ENCODE measurements at regions not wholly inside any gene's neighbourhood (a gene's known extent, or its start where the extent isn't known, plus 50 kb on each side); places are given as distances from the start of the nearest gene placed in this dataset.

DNA sequence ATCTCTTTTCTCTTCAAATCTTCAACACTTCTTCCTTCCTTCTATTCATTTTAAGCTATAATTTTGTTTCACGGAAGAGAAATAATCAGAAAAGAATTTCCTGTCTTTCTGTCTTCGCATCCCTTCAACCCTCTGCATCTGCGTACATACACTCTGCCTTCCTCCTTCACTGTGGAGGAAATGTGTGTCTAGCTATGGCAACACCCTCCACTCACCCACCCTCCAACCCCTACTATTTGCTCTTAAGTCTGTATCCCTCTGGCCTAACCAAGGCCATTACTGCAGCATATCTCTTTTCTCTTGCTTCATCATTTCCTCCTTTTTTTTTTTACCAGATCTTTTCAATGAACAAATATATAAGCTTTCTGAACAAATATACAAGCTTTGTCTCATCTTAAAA, 105.7 kb upstream of the NUDT12 start:
- no peaks in the 10 kb centered on the region for H3K4me1 ChIP-seq (ENCODE audit: insufficient read depth, low read length, poor library complexity, severe bottlenecking)
- no peaks in the 10 kb centered on the region for H3K9me2 ChIP-seq (ENCODE audit: insufficient read depth, low read length)
- intact Hi-C loops (cut with micrococcal nuclease; ENCODE audit: unreplicated experiment), result no loop called here
- DNase-seq (ENCODE audit: low spot score), result no peak
- H3K36me3 ChIP-seq (ENCODE audit: insufficient read depth, low read length), result no peaks in the 10 kb centered on the region
- no peak overlapping the region for H2AFZ ChIP-seq (ENCODE audit: low read length)
- no peaks in the 10 kb centered on the region for H3K9me3 ChIP-seq (ENCODE audit: low read length)
- H3K27ac ChIP-seq (ENCODE audit: low read depth, low read length, poor library complexity, severe bottlenecking), result no peak overlapping the region
- H3K4me3 ChIP-seq (ENCODE audit: low read depth, low read length, poor library complexity, severe bottlenecking), result no peak overlapping the region
- H3K79me2 ChIP-seq (ENCODE audit: insufficient read depth, low read depth, low read length), result no peaks in the 10 kb centered on the region
- TF ChIP-seq, protein P1, sequence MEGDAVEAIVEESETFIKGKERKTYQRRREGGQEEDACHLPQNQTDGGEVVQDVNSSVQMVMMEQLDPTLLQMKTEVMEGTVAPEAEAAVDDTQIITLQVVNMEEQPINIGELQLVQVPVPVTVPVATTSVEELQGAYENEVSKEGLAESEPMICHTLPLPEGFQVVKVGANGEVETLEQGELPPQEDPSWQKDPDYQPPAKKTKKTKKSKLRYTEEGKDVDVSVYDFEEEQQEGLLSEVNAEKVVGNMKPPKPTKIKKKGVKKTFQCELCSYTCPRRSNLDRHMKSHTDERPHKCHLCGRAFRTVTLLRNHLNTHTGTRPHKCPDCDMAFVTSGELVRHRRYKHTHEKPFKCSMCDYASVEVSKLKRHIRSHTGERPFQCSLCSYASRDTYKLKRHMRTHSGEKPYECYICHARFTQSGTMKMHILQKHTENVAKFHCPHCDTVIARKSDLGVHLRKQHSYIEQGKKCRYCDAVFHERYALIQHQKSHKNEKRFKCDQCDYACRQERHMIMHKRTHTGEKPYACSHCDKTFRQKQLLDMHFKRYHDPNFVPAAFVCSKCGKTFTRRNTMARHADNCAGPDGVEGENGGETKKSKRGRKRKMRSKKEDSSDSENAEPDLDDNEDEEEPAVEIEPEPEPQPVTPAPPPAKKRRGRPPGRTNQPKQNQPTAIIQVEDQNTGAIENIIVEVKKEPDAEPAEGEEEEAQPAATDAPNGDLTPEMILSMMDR (conservative IDR thresholded peaks at IDR 0.05; ENCODE audit: low read length), result no peak
- TF ChIP-seq EZH2phosphoT487 (IDR thresholded peaks at IDR 0.05; ENCODE audit: borderline replicate concordance, low read depth, low read length), result no peak
- H3K4me2 ChIP-seq (ENCODE audit: low read length), result no peak overlapping the region
- BruUV-seq (replicated peaks), result no TSS peak
- POLR2A ChIA-PET, result interaction anchor here (0.7 kb wide), 2 partner anchors 40 to 135 kb away, joined by 3 to 4 read pairs; no protein-coding TSS in a partner anchor
- CTCF ChIA-PET (ENCODE audit: unreplicated experiment), result no interaction called here
- no peaks in the 10 kb centered on the region for H4K20me1 ChIP-seq (ENCODE audit: insufficient read depth, low read length)

DNA sequence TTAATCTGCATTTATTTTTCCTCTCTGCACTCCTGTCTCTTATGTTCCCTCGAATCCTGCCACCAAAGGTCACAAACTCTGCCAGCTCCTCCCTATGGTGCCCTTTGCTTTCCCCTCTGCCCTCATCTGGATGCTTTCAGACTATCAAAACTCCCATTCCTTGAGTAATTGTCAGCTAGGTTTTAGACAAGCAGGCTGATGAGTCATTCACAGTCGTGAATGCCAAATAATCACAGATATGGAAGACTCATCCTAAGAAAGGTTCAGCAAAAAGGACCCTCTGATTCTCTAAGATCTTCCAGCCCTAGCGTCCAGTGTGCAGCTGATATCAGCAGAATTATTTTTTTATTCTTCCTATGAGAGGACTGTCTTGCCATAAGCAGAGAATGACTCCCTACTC, 104.5 kb upstream of the NUDT12 start:
- no peaks in the 10 kb centered on the region for H3K4me1 ChIP-seq (ENCODE audit: insufficient read depth, low read length, poor library complexity, severe bottlenecking)
- no peaks in the 10 kb centered on the region for H4K20me1 ChIP-seq (ENCODE audit: insufficient read depth, low read length)
- intact Hi-C loops (cut with micrococcal nuclease; ENCODE audit: unreplicated experiment), result no loop called here
- no peaks in the 10 kb centered on the region for H3K79me2 ChIP-seq (ENCODE audit: insufficient read depth, low read depth, low read length)
- BruUV-seq (replicated peaks), result no TSS peak
- H3K9me3 ChIP-seq (ENCODE audit: low read length), result no peaks in the 10 kb centered on the region
- H3K9me2 ChIP-seq (ENCODE audit: insufficient read depth, low read length), result no peaks in the 10 kb centered on the region
- H3K4me2 ChIP-seq (ENCODE audit: low read length), result no peak overlapping the region
- CTCF ChIA-PET (ENCODE audit: unreplicated experiment), result no interaction called here
- H3K36me3 ChIP-seq (ENCODE audit: insufficient read depth, low read length), result no peaks in the 10 kb centered on the region
- TF ChIP-seq, protein P1 (conservative IDR thresholded peaks at IDR 0.05; ENCODE audit: low read length), result no peak
- TF ChIP-seq EZH2phosphoT487 (IDR thresholded peaks at IDR 0.05; ENCODE audit: borderline replicate concordance, low read depth, low read length), result no peak
- H2AFZ ChIP-seq (ENCODE audit: low read length), result no peak overlapping the region
- POLR2A ChIA-PET, result interaction anchor here (0.7 kb wide), 1 partner anchor 54 kb away, joined by 3 read pairs; no protein-coding TSS in a partner anchor
- H3K4me3 ChIP-seq (ENCODE audit: low read depth, low read length, poor library complexity, severe bottlenecking), result no peak overlapping the region
- no peak overlapping the region for H3K27ac ChIP-seq (ENCODE audit: low read depth, low read length, poor library complexity, severe bottlenecking)
- DNase-seq (ENCODE audit: low spot score), result no peak

DNA sequence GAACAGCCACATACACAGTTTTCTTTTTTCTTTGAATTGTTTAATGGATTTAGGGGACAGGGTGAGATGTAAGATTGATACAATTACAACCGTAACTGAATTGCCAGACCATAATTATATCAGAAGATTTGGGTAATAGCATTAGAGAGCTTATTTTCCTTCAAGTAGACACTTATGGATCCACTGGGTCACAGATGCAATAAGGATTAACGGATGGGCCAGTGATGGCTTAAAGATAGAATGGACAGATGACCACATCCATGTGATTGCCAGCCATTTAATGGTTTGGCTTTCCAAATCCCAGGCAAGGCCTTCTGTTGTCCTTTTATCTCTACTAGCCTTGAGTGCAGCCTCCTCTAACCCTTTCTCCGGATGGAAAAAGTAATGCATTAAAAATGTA, 94.7 kb upstream of the NUDT12 start:
- no peak overlapping the region for H3K4me2 ChIP-seq (ENCODE audit: low read length)
- intact Hi-C loops (cut with micrococcal nuclease; ENCODE audit: unreplicated experiment), result no loop called here
- H3K9me3 ChIP-seq (ENCODE audit: low read length), result no peaks in the 10 kb centered on the region
- POLR2A ChIA-PET, result no interaction called here
- H4K20me1 ChIP-seq (ENCODE audit: insufficient read depth, low read length), result no peaks in the 10 kb centered on the region
- CTCF ChIA-PET (ENCODE audit: unreplicated experiment), result no interaction called here
- no peak overlapping the region for H3K4me3 ChIP-seq (ENCODE audit: low read depth, low read length, poor library complexity, severe bottlenecking)
- H3K4me1 ChIP-seq (ENCODE audit: insufficient read depth, low read length, poor library complexity, severe bottlenecking), result no peaks in the 10 kb centered on the region
- no peaks in the 10 kb centered on the region for H3K79me2 ChIP-seq (ENCODE audit: insufficient read depth, low read depth, low read length)
- no TSS peak for BruUV-seq (replicated peaks)
- no peak overlapping the region for H3K27ac ChIP-seq (ENCODE audit: low read depth, low read length, poor library complexity, severe bottlenecking)
- no peak overlapping the region for H2AFZ ChIP-seq (ENCODE audit: low read length)
- DNase-seq (ENCODE audit: low spot score), result no peak
- H3K36me3 ChIP-seq (ENCODE audit: insufficient read depth, low read length), result no peaks in the 10 kb centered on the region
- no peaks in the 10 kb centered on the region for H3K9me2 ChIP-seq (ENCODE audit: insufficient read depth, low read length)
- TF ChIP-seq, protein P1 (conservative IDR thresholded peaks at IDR 0.05; ENCODE audit: low read length), result no peak
